Mucosa of descending colon (tissue), 3 donors: ENCODE measurements at regions not wholly inside any gene's neighbourhood (a gene's known extent, or its start where the extent isn't known, plus 50 kb on each side); places are given as distances from the start of the nearest gene placed in this dataset.

Source experiments
- ATAC-seq: fragments of 200-7000 bp; cut with Tn5 transposase; one replicate; pipeline ENCODE4 v1.9.1; 2020; ENCODE audit warnings: mild to moderate bottlenecking, moderate library complexity
- DNase-seq, 3 donors: peaks; one replicate each; pipeline ENCODE4 v3.0.0-alpha.2; 2020
- H3K36me3 ChIP-seq: fragments of 200-600 bp; one replicate; pipeline ENCODE4 v1.8.0; 2021; ENCODE audit warnings: low read depth, mild to moderate bottlenecking
- H3K4me1 ChIP-seq: fragments of 200-600 bp; one replicate; pipeline ENCODE4 v1.8.0; 2021; ENCODE audit warnings: low read depth, mild to moderate bottlenecking
- H3K4me3 ChIP-seq: fragments of 200-600 bp; one replicate; pipeline ENCODE4 v1.8.0; 2021; ENCODE audit warnings: mild to moderate bottlenecking
- H3K9me3 ChIP-seq: fragments of 200-600 bp; one replicate; pipeline ENCODE4 v1.8.0; 2021; ENCODE audit warnings: mild to moderate bottlenecking
- CTCF ChIP-seq: fragments of 200-600 bp; IDR thresholded peaks from one replicate; pipeline ENCODE4 v1.8.0; 2022; ENCODE audit warnings: antibody characterized with exemption, mild to moderate bottlenecking
- intact Hi-C, 2 donors: fragments of 100-400 bp; cut with DNase I in 1 of 2; cut with micrococcal nuclease in 1 of 2; formaldehyde crosslinking; loops; one replicate each; pipeline versions ENCODE4 v1.11.0 to v1.11.1; 2022; cut with DNase I, micrococcal nuclease
- donor health status: DM: no; HTN: no; CAD: no; lungs with moderate emphysema.
- donor health status: DM: no; HTN: no; CAD: no.
- donor health status: DM: no; HTN: yes; CAD: no.

GRCh38 chr2:103459283-103459682 lies 697.5 kb downstream of the TMEM182 start:
- H3K9me3 ChIP-seq = no peaks in the 10 kb centered on the region
- TF ChIP-seq CTCF = no peak
- intact Hi-C loops = no loop called here
- H3K36me3 ChIP-seq = no peaks in the 10 kb centered on the region
- no peak overlapping the region for H3K4me3 ChIP-seq
- ATAC-seq (no peak), DNase-seq (no peak)
- H3K4me1 ChIP-seq = no peaks in the 10 kb centered on the region

- intact Hi-C loops = no loop called here
- Histone ChIP-seq H3K9me3 (no peaks in the 10 kb centered on the region), H3K4me3 (no peak overlapping the region), H3K4me1 (no peaks in the 10 kb centered on the region), H3K36me3 (no peaks in the 10 kb centered on the region)
- TF ChIP-seq CTCF = no peak
- DNase-seq = no peak
- ATAC-seq = no peak
These were observed 700.3 kb downstream of the TMEM182 start for GRCh38 chr2:103462101-103462500.

GRCh38 chr2:103462712-103463111 lies 700.9 kb downstream of the TMEM182 start:
- Histone ChIP-seq H3K4me1 (no peaks in the 10 kb centered on the region), H3K4me3 (no peak overlapping the region), H3K9me3 (no peaks in the 10 kb centered on the region), H3K36me3 (no peaks in the 10 kb centered on the region)
- DNase-seq (no peak), ATAC-seq (no peak)
- intact Hi-C loops = no loop called here
- no peak for TF ChIP-seq CTCF

- DNase-seq (no peak), ATAC-seq (no peak)
- Histone ChIP-seq H3K9me3 (no peaks in the 10 kb centered on the region), H3K4me3 (no peak overlapping the region), H3K4me1 (no peaks in the 10 kb centered on the region), H3K36me3 (no peaks in the 10 kb centered on the region)
- no peak for TF ChIP-seq CTCF
- intact Hi-C loops = no loop called here
These were observed 703.0 kb downstream of the TMEM182 start for GRCh38 chr2:103464831-103465230.

- DNase-seq (no peak), ATAC-seq (no peak)
- Histone ChIP-seq H3K4me3 (no peak overlapping the region), H3K36me3 (no peaks in the 10 kb centered on the region), H3K4me1 (no peaks in the 10 kb centered on the region), H3K9me3 (no peaks in the 10 kb centered on the region)
- intact Hi-C loops = no loop called here
- TF ChIP-seq CTCF = no peak
These were observed 708.0 kb downstream of the TMEM182 start for GRCh38 chr2:103469800-103470199.

GRCh38 chr2:103484906-103485305 lies 723.1 kb downstream of the TMEM182 start:
- no peak for TF ChIP-seq CTCF
- no peak overlapping the region for H3K4me3 ChIP-seq
- intact Hi-C loops = no loop called here
- ATAC-seq = no peak
- no peak for DNase-seq
- H3K36me3 ChIP-seq = no peaks in the 10 kb centered on the region
- no peaks in the 10 kb centered on the region for H3K9me3 ChIP-seq
- no peaks in the 10 kb centered on the region for H3K4me1 ChIP-seq
